Prostate gland (tissue), 2 donors: ENCODE measurements at regions not wholly inside any gene's neighbourhood (a gene's known extent, or its start where the extent isn't known, plus 50 kb on each side); places are given as distances from the start of the nearest gene placed in this dataset.

Source experiments
- DNase-seq: peaks from one replicate; pipeline ENCODE4 v3.0.0-alpha.2; 2019; ENCODE audit warnings: low spot score
- H3K27ac ChIP-seq, 2 donors: fragments of 200-600 bp; sonication (generic); 2 replicates each; pipeline ENCODE4 v1.5.1; 2017 to 2019
- H3K27me3 ChIP-seq: fragments of 200-600 bp; sonication (generic); replicated peaks from 2 replicates; pipeline ENCODE4 v1.5.1; 2019; ENCODE audit not compliant: insufficient read depth
- H3K36me3 ChIP-seq, 2 donors: fragments of 200-600 bp; sonication (generic); 1 replicate in 1 of 2; 2 replicates in 1 of 2; pipeline versions ENCODE4 v1.5.1 to v1.8.1; 2017 to 2019
- H3K4me1 ChIP-seq: fragments of 200-600 bp; sonication (generic); replicated peaks from 2 replicates; pipeline ENCODE4 v1.5.1; 2019
- H3K4me3 ChIP-seq, 2 donors: fragments of 200-600 bp; sonication (generic); 2 replicates each; pipeline ENCODE4 v1.5.1; 2017 to 2019
- H3K9me3 ChIP-seq: fragments of 200-600 bp; sonication (generic); 2 replicates; pipeline ENCODE4 v1.5.1; 2017
- CTCF ChIP-seq, 4 experiments: fragments of 200-600 bp in 2 of 4; fragments of 450-650 bp in 2 of 4; sonication (generic) in 2 of 4; IDR thresholded peaks; 1 replicate in 3 of 4; 2 replicates in 1 of 4; pipeline ENCODE4 v1.5.1; 2016 to 2019; ENCODE audit warnings: antibody characterized with exemption in 4 of 4, mild to moderate bottlenecking in 2 of 4, moderate library complexity in 2 of 4
- POLR2A ChIP-seq: fragments of 450-650 bp; IDR thresholded peaks from one replicate; pipeline ENCODE4 v1.6.1; 2016; ENCODE audit warnings: antibody characterized with exemption, mild to moderate bottlenecking
- POLR2AphosphoS5 ChIP-seq: sonication (generic); formaldehyde crosslinking; IDR thresholded peaks from one replicate; pipeline ENCODE4 v1.6.1; 2017; ENCODE audit warnings: antibody characterized with exemption
- WGBS: methylation state at CpG from one replicate; pipeline ENCODE4 v1.1.5; 2018; 5-methylcytosine and 5-hydroxymethylcytosine counted together
- intact Hi-C: fragments of 100-400 bp; cut with DNase I; formaldehyde crosslinking; loops from one replicate; pipeline ENCODE4 v1.14.2; 2022

DNA sequence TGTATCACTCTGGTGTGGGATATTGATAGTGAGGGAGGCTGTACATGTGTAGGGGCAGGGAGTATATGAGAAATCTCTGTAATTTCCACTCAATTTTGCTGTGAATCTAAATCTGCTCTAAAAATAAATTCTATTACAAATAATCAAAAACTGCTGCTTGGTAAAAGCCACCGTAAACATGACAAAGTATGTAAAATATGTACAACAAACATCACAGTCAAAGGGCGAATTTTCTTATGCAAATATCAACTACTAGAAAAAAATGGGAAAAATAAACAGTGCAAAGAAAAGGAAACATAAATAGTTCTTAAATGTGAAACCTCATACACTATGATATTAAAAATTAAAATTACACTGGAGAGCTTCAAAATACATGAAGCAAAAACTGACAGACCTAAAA lies 105.1 kb upstream of the DCLK2 start:
- TF ChIP-seq POLR2A (no peak), POLR2AphosphoS5 (no peak), CTCF (IDR thresholded peaks at IDR 0.05) (no peak)
- WGBS, result 79% methylated on average over 2 of the region's 2 CpGs

DNA sequence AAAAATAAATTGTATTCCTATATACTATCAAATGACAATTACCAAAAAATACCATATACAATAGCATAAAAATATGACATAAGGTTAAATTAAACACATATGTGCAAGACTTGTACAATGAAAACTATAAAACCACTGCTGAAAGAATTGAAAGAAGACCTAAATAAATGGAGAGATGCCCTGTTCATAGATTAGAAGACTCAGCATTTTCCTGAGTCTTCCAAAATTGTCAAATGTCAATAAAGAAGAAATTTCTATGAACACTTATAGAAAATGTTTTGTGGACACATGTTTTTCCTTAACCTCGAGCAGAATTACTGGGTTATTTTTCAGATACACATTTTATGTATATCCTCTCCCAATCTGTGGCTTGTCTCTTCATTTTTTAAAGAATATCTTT lies 103.1 kb upstream of the DCLK2 start:
- DNase-seq, result no peak
- Histone ChIP-seq H3K4me3 (no peak overlapping the region), H3K27ac (no peak overlapping the region), H3K9me3 (no peaks in the 10 kb centered on the region), H3K27me3 (no peaks in the 10 kb centered on the region), H3K4me1 (no peaks in the 10 kb centered on the region), H3K36me3 (no peaks in the 10 kb centered on the region)
- intact Hi-C loops, result no loop called here
- WGBS, result 86% methylated on average over 1 of the region's 1 CpG
- no peak for TF ChIP-seq CTCF (IDR thresholded peaks at IDR 0.05)
- TF ChIP-seq POLR2AphosphoS5, result no peak
- TF ChIP-seq POLR2A, result no peak

More for the DNA sequence above, 105.1 kb upstream of the DCLK2 start:
- no peak overlapping the region for H3K4me3 ChIP-seq
- no peak overlapping the region for H3K27ac ChIP-seq
- no peaks in the 10 kb centered on the region for H3K9me3 ChIP-seq
- no peak for DNase-seq
- H3K36me3 ChIP-seq, result no peaks in the 10 kb centered on the region
- no peaks in the 10 kb centered on the region for H3K4me1 ChIP-seq
- intact Hi-C loops, result no loop called here
- no peaks in the 10 kb centered on the region for H3K27me3 ChIP-seq

DNA sequence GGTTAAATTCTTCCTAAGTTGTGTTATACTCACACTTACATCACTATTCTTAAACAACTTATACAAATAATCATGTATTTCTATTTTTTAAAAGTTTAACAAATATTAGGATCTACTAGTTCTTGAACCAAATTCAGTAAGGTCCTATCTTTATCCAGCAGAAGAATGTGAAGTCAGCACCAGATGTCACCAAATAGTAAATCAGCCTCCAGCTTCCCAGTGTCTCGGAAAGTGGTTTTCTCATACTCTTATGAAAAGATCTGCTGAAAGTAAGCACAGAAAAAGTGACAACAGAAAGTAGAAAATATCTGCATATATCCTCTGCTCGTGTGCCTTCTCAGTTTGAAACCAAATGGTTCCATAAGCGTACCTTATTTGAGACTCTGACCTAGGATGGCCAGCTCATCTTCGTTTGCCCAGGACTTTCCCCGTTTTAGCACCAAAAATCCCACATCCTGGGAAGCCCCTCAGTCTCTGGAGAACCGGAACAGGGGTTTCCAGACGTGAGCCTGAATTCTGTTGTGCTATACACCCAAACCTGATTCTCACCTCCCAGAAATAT lies 98.0 kb upstream of the DCLK2 start:
- Histone ChIP-seq H3K36me3 (no peaks in the 10 kb centered on the region), H3K27me3 (no peaks in the 10 kb centered on the region), H3K4me1 (no peaks in the 10 kb centered on the region), H3K9me3 (no peaks in the 10 kb centered on the region), H3K4me3 (no peak overlapping the region), H3K27ac (no peak overlapping the region)
- TF ChIP-seq POLR2A (no peak), POLR2AphosphoS5 (no peak), CTCF (IDR thresholded peaks at IDR 0.05) (no peak)
- 79% methylated on average over 7 of the region's 7 CpGs for WGBS
- intact Hi-C loops, result no loop called here
- no peak for DNase-seq

GRCh38 chr4:149980941-149981340 lies 97.3 kb upstream of the DCLK2 start:
- no peaks in the 10 kb centered on the region for H3K27me3 ChIP-seq
- TF ChIP-seq POLR2A, result no peak
- TF ChIP-seq CTCF (IDR thresholded peaks at IDR 0.05), result peak in 3 of 4 experiments; percentile 51 to 69 (median 56)
- WGBS, result 19% methylated on average over 6 of the region's 6 CpGs
- H3K4me3 ChIP-seq, result no peak overlapping the region
- no peaks in the 10 kb centered on the region for H3K4me1 ChIP-seq
- peak; percentile 27 for DNase-seq
- no peaks in the 10 kb centered on the region for H3K36me3 ChIP-seq
- intact Hi-C loops, result no loop called here
- no peak overlapping the region for H3K27ac ChIP-seq
- H3K9me3 ChIP-seq, result no peaks in the 10 kb centered on the region

DNA sequence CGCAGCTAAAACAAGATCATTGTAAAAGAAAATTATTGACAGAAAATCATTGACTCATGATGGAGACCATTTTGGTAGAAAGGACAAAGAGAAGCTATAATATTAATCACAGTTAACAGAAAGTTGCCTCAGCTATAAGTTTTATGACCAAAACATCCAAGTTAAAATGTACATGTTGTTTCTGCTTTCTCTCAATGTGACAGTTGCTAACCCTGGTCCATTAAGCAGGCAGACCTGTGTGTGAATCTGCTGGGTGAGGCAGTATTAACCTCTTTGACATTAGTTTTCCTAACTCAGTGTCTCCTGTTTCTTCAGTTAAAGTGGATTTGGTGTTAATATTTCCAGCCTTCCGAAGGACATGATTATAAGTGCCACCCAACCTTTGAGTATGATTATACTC lies 94.8 kb upstream of the DCLK2 start:
- TF ChIP-seq POLR2A (no peak), CTCF (IDR thresholded peaks at IDR 0.05) (no peak), POLR2AphosphoS5 (no peak)
- H3K27me3 ChIP-seq, result no peaks in the 10 kb centered on the region
- no peaks in the 10 kb centered on the region for H3K4me1 ChIP-seq
- H3K36me3 ChIP-seq, result no peaks in the 10 kb centered on the region
- 94% methylated on average over 2 of the region's 2 CpGs for WGBS
- intact Hi-C loops, result no loop called here
- H3K4me3 ChIP-seq, result no peak overlapping the region
- no peaks in the 10 kb centered on the region for H3K9me3 ChIP-seq
- DNase-seq, result no peak
- H3K27ac ChIP-seq, result no peak overlapping the region
